HL-60/S4 treated with retinoic acid at 250 ng/mL for 4 days and 3 days (cell line): ENCODE measurements at regions not wholly inside any gene's neighbourhood (a gene's known extent, or its start where the extent isn't known, plus 50 kb on each side); places are given as distances from the start of the nearest gene placed in this dataset.

Experiments
- in situ Hi-C: fragments of 300-500 bp; cut with MboI; formaldehyde crosslinking; loops from 2 replicates; pipeline ENCODE4 v1.7.0; 2022; ENCODE audit warnings: low sequenced_read_pairs

DNA sequence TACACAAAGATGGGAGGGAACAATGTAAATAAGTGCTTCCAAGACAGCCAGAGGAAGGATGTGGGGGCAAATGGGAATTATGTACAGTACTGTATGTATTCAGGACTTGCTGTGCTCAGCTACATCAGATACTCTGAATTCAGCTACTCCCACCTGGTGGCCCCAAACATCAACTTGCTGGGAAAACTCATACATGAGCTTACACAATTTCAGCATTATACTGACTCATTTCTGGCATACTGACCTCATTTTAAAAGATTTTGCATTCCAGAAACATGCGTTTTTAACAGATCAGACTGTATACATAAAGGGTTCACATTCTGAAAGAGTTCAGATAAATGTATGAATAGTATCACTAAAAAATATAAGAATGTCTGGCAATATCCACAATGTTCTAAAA, 59.7 kb downstream of the GPX5 start:
- in situ Hi-C loops = no loop called here

DNA sequence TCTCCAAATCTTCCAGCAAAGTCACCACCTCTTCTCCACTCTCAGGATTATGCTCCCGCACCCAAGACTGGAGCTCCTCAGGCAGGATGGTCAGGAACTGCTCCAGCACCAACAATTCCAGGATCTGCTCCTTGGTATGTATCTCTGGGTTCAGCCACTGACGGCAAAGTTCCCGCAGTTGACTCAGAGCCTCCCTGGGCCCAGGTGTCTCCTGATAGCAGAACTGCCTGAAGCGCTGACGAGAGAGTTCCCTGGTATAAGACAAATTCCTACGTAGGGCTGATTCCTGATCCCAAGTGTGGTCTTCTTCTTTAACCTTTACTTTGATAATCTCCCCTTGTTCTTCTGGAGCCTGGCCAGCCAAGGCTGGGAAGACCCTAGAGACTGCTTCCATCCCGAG, 60.6 kb downstream of the GPX5 start:
- in situ Hi-C loops = no loop called here

DNA sequence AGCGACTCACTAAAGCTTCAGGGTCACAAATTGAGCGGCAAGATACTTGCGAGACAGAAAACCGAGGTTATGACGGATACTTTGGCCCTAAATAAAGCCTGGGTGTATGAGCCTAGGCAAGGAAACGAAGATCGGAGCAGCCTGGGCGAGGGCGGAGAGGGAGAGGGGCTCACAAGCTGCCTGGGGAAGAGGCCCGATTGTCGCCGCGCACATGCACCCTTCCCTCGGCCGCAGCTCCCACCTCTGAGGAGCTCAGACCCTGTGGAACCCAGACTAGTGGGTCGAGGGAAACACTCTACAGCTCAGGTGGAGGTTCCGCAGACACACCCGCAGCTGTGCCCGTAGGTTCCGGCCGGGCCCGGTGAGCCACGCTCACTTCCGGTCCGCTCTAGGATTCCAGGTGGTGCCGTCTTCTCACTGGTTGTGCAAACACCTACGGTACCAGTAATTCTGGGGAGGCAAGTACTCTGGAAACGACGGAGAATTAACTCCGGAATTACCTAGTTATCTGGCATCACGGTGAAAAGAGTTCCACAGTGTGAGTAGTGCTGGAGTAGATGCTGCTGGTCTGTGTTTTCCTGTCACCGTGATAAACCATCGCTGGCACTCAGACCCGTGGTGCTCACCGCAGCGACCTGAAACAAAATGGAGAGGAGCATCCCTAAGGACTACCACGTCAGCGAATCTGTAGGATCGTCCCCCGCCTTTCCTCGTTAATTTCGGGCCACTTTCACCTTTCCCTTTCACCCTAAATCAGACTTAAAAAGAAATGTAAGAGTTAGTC, 61.5 kb downstream of the GPX5 start:
- in situ Hi-C loops = no loop called here

DNA sequence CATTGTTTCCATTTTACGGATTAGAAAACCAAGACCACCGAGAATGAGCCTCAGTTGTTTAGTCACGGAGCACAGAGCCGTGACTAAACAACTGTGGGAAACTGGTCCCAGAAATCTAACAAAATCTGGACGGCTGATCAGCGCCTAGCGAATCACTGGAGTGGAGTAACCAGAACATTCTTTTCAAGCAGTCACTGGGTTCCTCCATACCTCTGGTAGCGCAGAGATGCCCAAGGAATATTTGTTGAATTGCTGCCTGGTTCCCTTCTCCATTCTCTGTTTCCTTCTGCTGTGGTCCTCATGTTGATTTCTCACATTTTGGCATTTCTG, 62.0 kb downstream of the GPX5 start:
- in situ Hi-C loops = no loop called here

DNA sequence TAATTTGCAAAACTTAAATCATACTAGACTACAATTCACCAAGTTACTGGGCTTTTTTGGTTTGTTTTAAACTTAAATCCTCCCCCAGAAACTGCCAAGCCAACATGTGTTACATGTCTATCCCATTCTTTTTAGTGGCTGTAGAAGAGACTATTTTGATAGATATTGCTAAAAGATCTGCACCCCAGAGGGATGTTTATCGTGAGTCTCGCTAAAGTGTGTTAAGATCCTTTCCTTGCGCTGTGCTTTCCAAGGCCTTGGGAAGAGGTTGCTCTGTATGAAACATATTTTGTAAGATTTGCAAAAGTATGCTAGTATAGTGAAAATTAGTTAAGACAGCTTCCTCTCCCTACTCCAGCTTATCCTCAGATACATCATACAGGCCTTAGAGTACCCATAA, 63.0 kb downstream of the GPX5 start:
- in situ Hi-C loops = no loop called here

DNA sequence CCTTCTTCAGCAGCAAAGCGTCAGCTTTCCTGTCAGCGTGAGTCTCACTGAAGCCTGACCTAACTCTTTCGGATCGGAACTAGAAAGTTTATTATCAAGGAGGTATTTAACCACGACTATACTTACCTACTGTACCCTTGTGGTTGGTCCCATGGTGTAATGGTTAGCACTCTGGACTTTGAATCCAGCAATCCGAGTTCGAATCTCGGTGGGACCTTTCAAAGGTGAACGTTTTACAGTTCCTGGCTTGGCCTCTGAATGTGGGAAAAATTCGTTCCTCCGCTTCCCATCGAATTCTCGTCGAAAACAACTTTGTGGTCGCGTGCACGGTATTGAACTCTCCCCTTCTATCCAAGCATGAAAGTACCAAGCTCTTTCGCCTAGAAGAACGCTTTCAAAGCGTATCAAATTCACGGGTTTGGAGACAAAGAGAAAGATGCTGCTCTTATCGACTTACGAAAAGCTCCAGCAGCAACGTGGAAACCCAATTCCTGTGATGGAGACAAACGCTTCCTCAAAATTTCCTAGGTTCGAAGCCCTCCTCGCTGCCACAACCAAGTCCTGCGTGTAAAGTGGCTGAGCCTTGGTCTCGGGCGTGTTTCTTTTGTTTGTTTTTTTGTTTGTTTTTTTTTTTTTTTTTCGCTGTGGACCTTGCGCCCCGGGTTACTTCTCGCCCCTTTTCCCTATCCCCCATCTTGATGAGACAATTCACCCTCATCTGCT, 63.7 kb downstream of the GPX5 start:
- in situ Hi-C loops = no loop called here

DNA sequence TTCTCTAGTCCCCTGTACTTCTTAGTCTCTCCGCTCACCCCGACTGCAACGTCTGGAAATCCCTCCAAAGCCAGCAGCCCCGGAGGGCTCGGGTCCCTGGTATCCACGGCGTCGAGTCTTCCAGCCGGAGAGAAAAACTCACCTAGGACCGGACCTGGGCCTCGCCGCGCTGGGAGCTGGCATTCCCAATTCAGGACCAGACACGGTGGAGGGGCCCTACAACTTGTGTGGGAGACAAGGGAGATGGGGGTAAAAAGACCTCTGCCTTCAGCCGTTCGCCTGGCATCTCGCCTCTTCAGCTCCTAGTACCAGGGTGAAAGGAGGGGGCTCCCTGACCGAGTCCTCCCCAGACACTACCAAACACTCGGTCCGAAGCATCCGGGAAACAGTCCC, 64.3 kb downstream of the GPX5 start:
- in situ Hi-C loops = no loop called here

DNA sequence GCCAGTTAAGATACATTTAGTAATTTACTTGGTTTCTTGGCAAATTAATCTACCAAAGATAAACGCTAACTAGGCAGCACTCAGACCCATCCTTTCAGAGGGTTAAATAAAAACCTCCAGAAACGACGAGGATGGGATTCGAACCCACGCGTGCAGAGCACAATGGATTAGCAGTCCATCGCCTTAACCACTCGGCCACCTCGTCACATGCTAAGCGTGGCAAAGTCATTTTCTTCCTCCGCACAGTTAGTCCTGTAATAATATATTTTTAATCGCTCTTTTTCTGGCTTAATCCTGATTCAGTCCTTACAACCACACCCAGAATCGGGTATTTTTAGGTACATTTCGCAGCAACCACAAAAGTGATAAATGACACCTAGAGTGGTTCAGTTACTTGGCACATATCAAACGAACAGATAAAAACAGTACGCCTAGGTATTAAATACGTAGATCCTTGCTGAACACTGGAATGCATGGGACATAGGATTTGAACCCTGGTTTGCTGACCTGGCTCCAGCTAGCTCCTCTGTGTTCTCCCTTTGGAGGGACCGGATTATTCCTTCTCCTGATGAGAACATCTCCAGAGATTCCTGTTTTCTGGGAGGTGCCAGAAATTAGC, 71.6 kb downstream of the GPX5 start:
- in situ Hi-C loops = no loop called here

DNA sequence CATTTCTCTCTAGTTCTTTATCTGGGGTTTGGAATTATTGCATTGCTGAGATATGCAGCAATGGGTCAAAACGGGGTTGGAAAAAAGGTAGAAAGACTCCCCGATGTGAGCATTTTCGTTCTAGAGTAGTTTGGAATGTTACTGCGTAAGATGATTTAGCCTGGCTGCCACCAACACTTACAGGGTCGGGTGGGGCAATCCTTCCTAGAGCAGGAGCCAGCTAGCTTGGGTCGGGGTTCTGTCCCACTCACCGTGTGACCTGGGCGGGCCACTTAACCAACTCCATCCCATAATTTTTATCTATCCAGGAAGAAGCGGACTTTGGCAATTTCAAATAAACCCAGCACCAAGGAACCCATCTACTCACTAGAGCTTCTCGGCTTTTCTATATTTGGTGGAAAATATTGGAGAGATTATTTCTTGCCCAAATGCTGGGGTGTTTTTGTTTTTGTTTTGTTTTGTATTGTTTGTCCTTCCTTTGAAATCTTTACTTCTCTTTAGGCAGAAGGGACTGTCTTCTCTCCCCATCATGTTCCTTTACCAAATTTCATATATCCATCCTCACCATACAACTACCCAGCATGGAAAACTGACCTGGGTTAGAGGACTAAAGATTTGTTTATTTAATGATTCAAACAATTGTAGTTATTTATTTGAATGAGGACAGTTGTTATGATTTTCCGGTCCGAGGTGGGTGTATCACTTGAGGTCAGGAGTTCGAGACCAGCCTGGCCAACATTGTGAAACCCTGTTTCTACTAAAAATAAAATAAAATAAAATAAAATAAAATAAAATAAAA, 72.4 kb downstream of the GPX5 start:
- in situ Hi-C loops = no loop called here

DNA sequence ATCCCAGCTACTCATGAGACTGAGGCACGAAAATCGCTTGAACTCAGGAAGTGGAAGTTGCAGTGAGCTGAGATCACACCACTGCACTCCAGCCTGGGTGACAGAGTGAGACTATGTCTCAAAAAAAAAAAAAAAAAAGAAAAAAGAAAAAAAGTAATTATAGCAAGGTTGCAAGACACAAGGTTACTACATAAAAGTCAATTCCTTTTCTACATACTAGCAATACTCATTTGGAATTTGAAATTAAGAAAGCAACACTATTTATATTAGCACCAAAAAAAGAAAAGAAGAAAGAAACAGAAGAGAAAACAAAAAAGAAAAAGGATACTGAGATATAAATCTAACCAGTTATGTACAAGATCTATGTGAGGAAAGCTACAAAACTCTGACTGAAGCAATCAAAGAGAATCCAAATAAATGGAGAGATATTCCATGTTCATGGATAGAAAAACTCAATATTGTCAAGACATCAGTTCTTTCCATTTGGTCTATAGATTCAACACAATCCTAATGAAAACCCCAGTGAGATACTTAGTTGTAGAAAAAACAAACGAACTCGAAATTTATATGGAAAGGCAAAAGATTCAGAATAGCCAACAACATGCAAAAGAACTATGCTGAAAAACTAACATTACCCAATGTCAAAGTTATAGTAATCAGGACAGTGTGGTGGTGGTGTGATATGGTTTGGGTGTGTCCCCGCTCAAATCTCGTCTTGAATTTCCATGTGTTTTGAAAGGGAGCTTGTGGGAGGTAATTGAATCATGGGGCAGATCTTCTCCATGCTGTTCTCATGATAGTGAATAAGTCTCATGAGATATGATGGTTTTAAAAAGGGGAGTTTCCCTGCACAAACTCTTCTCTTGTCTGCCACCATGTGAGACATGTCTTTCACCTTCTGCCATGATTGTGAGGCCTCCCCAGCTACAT, 73.3 kb downstream of the GPX5 start:
- in situ Hi-C loops = no loop called here

DNA sequence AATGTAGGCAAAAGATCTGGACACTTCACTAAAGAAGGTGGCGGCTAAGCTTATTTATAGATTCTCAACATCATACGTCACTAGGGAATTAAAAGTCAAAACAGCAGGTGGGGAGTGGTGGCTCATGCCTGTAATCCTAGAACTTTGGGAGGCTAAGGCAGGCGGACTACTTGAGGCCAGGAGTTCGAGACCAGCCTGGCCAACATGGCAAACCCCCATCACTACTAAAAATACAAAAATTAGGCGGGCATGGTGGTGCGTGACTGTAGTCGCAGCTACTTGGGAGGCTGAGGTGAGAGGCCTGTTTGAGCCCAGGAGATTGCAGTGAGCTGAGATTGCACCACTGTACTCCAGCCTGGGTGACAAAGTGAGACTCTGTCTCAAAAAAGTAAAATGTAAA, 74.6 kb downstream of the GPX5 start:
- in situ Hi-C loops = no loop called here

DNA sequence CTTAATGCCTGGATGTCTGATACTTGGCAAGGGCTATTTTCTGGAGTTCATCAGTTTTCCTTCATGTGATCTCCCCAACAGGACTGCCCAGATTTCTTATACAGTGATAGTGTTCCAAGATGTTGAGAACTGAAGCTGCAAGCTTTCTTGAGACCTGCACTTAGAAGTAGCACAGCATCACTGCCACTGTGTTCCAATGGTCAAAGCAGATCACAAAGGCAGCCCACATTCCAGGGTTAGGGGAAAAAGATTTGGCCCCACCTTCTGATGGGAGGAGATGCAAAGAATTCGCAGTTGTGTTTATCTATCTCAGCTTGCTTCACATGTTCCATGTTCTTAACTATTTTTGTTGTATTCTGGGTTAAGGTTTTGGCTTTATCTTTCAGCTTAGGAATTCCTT, 78.2 kb downstream of the GPX5 start:
- in situ Hi-C loops = no loop called here

DNA sequence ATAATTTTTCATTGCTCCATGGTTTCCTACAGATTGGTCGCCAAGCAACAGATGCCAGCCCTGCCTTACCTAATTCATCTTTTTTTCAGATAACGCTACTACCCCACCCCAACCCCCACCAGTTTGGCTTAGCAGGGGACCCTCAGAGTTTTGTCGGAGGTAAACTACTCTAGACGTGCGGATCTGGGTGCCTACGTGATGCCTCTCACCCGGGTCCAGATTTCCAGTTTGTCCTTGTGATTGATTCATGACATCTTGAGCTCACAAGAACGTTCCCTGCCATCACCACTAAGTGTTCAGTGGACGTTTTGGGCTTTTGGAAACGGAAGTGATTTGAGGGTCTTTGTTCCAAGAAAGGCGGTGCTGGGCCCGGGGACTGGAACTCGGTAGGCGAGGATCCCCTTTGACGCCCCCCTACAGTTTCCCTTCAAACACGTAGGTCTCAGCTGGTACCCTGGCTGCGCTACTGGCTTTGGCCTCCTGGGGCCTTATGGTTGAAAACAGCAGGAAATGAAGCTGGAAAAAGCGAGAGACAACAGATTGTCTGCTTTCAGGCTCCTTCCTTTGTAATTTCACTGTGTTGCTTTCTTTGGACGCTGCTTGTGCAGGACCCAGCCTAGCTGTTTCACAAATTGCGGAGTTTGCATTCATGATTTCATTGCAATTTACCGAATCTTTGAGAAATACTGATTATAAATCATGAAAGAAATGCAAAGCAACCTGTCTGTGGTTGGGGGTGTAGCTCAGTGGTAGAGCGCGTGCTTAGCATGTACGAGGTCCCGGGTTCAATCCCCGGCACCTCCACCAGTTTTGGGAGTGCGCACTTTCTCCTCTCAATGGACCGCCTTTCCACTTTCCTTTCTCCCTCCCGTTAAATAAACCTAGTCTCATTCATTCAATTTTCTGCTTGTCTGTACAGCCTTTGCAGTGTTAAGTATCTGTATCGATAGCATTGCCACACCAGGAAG, 81.0 kb downstream of the GPX5 start:
- in situ Hi-C loops = no loop called here

DNA sequence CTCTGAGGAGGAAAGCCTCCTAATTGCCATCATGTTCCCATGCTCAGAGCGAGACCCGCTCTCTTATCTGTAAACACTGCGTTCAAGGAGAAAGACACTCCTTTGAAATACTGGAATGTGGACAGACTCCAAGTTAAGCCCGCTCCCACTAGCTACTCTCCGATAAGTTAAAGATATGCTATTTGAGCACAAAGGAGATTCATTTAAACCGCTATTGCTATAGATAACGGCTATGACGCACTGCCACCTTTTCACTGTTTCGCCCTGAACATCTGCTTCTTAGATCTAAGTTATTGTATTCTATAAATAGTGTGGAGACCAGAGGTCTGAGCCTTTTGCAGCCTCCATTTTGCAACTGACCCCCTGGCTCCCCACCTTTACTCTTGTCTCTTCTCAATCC, 82.3 kb downstream of the GPX5 start:
- in situ Hi-C loops = no loop called here

DNA sequence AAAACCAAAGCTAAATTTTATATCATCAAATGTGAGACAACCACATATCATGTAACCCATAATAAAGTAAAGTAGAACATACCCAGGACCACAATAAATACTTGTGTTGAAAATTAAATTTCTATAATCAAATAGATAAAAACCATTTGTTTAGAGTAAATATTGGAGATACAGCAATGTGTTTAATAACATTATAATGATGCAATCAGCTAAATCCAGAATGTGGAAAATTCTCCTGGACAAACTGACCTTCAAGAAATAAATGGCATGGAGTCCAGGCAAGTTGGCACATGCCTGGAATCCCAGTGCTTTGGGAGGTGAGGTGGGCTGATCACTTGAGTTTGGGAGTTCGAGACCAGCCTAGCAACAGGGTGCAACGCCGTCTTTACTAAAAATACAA, 84.0 kb downstream of the GPX5 start:
- in situ Hi-C loops = no loop called here

DNA sequence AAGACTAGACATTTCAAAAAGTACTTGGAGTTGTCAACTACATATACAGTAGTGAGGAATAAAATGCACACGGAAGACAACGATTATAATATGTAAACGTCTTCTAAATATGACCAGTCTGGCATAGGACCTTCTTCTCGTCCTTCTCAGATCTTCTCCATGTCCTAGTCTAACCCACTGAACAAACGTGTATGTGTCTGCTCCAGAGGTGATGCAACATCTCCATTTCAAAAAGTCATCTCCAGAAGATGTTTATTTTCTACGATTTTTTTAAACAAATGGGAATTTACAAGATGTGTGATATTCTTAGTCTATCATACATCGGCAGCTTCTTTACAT, 89.9 kb downstream of the GPX5 start:
- in situ Hi-C loops = no loop called here

DNA sequence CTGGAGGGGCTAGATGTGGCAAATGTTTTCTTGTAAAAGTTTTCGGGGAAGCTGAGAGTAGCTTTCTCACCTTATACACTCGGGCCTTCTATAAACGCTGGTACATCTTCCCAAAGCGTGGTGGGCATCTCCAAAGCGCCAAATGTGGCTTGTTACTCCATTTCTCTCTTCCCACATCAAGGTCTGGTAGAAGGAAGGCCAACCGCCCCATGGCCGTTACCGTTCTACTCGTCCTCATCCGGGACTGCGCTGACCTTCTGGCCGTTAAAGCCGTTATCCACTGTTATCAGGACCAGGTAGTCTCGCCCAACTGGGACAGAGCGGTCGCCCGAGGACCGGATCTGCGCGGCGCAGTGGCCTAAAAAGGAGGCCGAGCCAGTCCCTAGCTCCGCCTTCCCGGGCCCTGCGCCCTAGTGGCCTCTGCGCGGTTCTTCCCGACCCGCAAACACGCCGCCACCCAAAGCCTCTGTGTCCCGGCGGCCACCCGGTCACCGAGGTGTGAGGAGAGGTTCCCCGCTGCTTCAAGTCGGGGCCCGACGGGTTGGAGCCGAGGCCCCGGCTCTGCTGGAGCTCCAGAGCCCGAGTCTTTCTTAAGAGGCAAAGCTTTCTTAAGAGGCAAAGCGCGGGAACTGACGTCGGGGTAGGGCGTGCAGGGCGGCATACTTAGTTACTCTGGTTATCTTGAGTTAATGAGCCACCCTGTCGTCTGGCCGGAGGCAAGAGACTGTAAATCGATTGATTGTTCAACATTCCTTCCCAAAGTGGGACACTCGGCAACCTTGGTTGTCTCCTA, 90.5 kb downstream of the GPX5 start:
- in situ Hi-C loops = no loop called here

DNA sequence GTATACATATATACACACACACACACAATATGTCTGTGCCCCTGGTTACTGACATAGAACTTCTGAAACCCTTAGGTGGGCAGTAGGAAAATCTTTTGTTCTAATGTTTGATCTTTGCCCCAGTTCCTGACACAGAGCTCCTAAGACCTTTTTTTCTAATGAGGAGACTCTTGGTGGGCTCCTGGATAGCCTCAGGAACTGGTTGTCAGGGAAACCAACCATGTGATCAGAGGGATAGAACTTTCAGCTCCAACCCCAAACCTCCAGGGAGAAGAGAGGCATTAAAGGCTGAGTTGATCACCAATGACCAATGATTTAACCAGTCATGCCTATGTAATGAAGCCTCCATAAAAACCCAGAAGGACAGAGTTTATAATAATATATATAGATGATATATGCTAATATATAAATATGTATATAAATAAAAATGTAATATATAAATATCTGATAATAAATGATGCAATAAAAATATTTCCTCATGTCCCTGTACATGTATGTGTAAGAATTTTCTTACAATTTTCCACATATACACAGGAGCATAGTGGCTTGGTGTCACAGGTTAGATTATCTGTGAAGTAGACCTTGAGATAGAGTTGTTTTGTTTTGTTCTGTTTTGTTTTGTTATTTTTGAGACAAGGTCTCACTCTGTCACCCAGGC, 93.3 kb downstream of the GPX5 start:
- in situ Hi-C loops = no loop called here
